Left lung (tissue), 4 donors: ENCODE measurements at regions not wholly inside any gene's neighbourhood (a gene's known extent, or its start where the extent isn't known, plus 50 kb on each side); places are given as distances from the start of the nearest gene placed in this dataset.

ENCODE experiments used
- ATAC-seq: fragments of 200-7000 bp; cut with Tn5 transposase; one replicate; pipeline ENCODE4 v1.9.1; 2020; ENCODE audit warnings: moderate library complexity
- DNase-seq, 4 donors: peaks; one replicate each; pipeline ENCODE4 v3.0.0-alpha.2; 2013 to 2020
- H3K27ac ChIP-seq, 2 donors: fragments of 200-600 bp; sonication (generic) in 1 of 2; one replicate each; pipeline versions ENCODE4 v1.5.0 to v1.8.0; 2020 to 2021
- H3K27me3 ChIP-seq, 2 donors: fragments of 200-600 bp; sonication (generic) in 1 of 2; one replicate each; pipeline versions ENCODE4 v1.5.0 to v1.8.0; 2020 to 2021
- H3K36me3 ChIP-seq, 2 donors: fragments of 200-600 bp; sonication (generic) in 1 of 2; one replicate each; pipeline versions ENCODE4 v1.5.0 to v1.8.0; 2020 to 2021
- H3K4me1 ChIP-seq, 2 donors: fragments of 200-600 bp; one replicate each; pipeline ENCODE4 v1.8.0; 2021
- H3K4me3 ChIP-seq, 2 donors: fragments of 200-600 bp; sonication (generic) in 1 of 2; one replicate each; pipeline versions ENCODE4 v1.5.0 to v1.8.0; 2020 to 2021; ENCODE audit warnings: mild to moderate bottlenecking in 1 of 2
- H3K9me3 ChIP-seq, 2 donors: fragments of 200-600 bp; sonication (generic) in 1 of 2; one replicate each; pipeline versions ENCODE4 v1.5.0 to v1.8.0; 2020 to 2021
- CTCF ChIP-seq, 2 donors: fragments of 200-600 bp; sonication (generic) in 1 of 2; IDR thresholded peaks; one replicate each; pipeline versions ENCODE4 v1.5.0 to v1.8.0; 2021; ENCODE audit warnings: antibody characterized with exemption in 2 of 2
- intact Hi-C, 2 donors: fragments of 100-400 bp; cut with DNase I; formaldehyde crosslinking; loops; one replicate each; pipeline versions ENCODE4 v1.11.2 to v1.14.2; 2022
- donor health status: DM: no; HTN: yes; CAD: no.
- donor health status: DM: no; HTN: no; CAD: no.

GRCh38 chr5:101948615-101949014 lies 347.5 kb downstream of the SLCO4C1 start:
- H3K4me1 ChIP-seq, result peaks cover 0 to 4% of the 10 kb centered on the region in 2 donors
- TF ChIP-seq CTCF (IDR thresholded peaks at IDR 0.05), result no peak
- no peak overlapping the region for H3K4me3 ChIP-seq
- intact Hi-C loops, result no loop called here
- no peaks in the 10 kb centered on the region for H3K27me3 ChIP-seq
- no peak for ATAC-seq
- no peak overlapping the region for H3K27ac ChIP-seq
- no peak for DNase-seq
- H3K36me3 ChIP-seq, result no peaks in the 10 kb centered on the region
- H3K9me3 ChIP-seq, result no peaks in the 10 kb centered on the region

DNA sequence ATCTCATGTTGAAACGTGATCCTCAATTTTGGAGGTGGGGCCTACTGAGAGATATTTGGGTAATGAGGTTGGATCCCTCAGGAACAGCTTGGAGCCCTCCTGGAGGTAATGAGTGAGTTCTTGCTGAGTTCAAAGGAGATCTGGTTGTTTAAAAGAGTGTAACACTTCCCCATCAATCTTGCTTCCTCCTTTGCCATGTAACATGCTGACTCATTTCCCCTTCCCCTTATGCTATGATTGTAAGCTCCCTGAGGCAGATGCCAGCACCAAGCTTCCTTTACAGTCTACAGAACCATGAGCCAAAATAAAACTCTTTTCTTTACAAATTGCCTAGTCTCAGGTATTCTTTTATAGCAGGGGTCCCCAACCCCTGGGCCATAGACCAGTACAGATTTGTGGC lies 352.3 kb downstream of the SLCO4C1 start:
- H3K27ac ChIP-seq, result peak overlapping the region in 1 of 2 donors; percentile 15
- DNase-seq, result no peak
- H3K4me3 ChIP-seq, result no peak overlapping the region
- no peaks in the 10 kb centered on the region for H3K36me3 ChIP-seq
- intact Hi-C loops, result no loop called here
- no peak for TF ChIP-seq CTCF (IDR thresholded peaks at IDR 0.05)
- no peaks in the 10 kb centered on the region for H3K27me3 ChIP-seq
- no peaks in the 10 kb centered on the region for H3K9me3 ChIP-seq
- peak; percentile 26 for ATAC-seq
- H3K4me1 ChIP-seq, result peaks cover 0 to 4% of the 10 kb centered on the region in 2 donors

- peaks cover 0 to 4% of the 10 kb centered on the region in 2 donors for H3K4me1 ChIP-seq
- peak; percentile 83 for ATAC-seq
Observed at GRCh38 chr5:101942321-101942882, 353.7 kb downstream of the SLCO4C1 start.

GRCh38 chr5:101937041-101937440 lies 359.0 kb downstream of the SLCO4C1 start:
- ATAC-seq (no peak), DNase-seq (no peak)
- H3K27me3 ChIP-seq, result no peaks in the 10 kb centered on the region
- H3K4me3 ChIP-seq, result no peak overlapping the region
- no peak overlapping the region for H3K27ac ChIP-seq
- H3K36me3 ChIP-seq, result no peaks in the 10 kb centered on the region
- no peaks in the 10 kb centered on the region for H3K4me1 ChIP-seq
- H3K9me3 ChIP-seq, result no peaks in the 10 kb centered on the region
- TF ChIP-seq CTCF (IDR thresholded peaks at IDR 0.05), result no peak
- intact Hi-C loops, result no loop called here

More at GRCh38 chr5:101942321-101942882, 353.7 kb downstream of the SLCO4C1 start:
- no peak overlapping the region for H3K27ac ChIP-seq
- H3K36me3 ChIP-seq, result no peaks in the 10 kb centered on the region
- DNase-seq, result peak in 3 of 4 donors; percentile 21 to 56 (median 35)
- H3K4me3 ChIP-seq, result no peak overlapping the region
- H3K27me3 ChIP-seq, result no peaks in the 10 kb centered on the region
- intact Hi-C loops, result no loop called here
- peak; percentile 15 to 34 for TF ChIP-seq CTCF (IDR thresholded peaks at IDR 0.05)
- H3K9me3 ChIP-seq, result no peaks in the 10 kb centered on the region

- Histone ChIP-seq H3K27me3 (no peaks in the 10 kb centered on the region), H3K4me3 (no peak overlapping the region), H3K9me3 (no peaks in the 10 kb centered on the region), H3K36me3 (no peaks in the 10 kb centered on the region), H3K27ac (no peak overlapping the region), H3K4me1 (no peaks in the 10 kb centered on the region)
- ATAC-seq (no peak), DNase-seq (no peak)
- intact Hi-C loops, result no loop called here
- no peak for TF ChIP-seq CTCF (IDR thresholded peaks at IDR 0.05)
Observed at GRCh38 chr5:101935086-101935485, 361.0 kb downstream of the SLCO4C1 start.
